GM18519 (cell line): ENCODE measurements at regions not wholly inside any gene's neighbourhood (a gene's known extent, or its start where the extent isn't known, plus 50 kb on each side); places are given as distances from the start of the nearest gene placed in this dataset.
"Not testable (repeated sequence)": the region's sequence is repeated elsewhere in the genome, so short reads cannot be mapped to it uniquely, and the experiment has no call there.

Experiments used
- ATAC-seq: cut with Tn5 transposase; IDR thresholded peaks from one replicate; pipeline ENCODE4 v1.9.1; 2021; ENCODE audit warnings: mild to moderate bottlenecking, moderate library complexity; ENCODE audit not compliant: unreplicated experiment, low FRiP score

DNA sequence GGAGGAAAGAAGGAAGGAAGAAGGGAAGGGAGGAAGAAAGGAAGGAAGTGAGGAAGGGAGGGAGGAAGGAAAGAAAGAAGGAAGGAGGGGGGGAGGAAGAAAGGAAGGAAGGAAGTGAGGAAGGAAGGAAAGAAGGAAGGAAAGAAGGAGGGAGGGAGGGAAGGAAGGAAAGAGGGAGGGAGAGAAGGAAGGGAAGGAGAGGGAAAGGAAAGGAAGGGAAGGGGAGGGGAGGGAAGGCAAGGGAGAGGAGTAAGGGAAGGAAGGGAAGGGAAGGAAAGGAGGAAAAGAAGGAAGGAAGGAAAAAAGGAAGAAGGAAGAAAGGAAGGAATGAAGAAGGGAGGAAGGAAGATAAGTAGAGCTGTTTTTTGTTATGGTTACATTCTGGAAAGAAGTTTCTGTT is 141.2 kb downstream of the LRRC3B start:
- ATAC-seq: no peak

DNA sequence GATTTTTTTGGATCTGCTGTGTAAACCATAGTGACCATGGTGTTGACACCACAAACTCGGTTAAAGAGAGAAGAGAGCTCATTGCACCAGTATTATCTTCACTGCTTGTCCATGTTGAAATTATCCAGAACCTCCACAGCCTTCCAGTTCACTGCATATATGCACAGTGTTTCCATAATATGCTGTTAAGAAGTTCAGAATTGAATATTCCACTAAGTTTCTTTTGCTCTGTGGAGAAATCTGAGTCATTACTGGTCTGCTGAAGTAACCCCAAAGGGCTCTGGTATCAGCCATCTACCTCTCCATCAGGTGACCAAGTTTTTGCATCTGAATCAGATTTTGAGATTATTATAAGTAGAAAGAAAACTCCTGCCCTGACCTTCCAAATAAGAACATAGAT is 143.5 kb downstream of the LRRC3B start:
- ATAC-seq: no peak

DNA sequence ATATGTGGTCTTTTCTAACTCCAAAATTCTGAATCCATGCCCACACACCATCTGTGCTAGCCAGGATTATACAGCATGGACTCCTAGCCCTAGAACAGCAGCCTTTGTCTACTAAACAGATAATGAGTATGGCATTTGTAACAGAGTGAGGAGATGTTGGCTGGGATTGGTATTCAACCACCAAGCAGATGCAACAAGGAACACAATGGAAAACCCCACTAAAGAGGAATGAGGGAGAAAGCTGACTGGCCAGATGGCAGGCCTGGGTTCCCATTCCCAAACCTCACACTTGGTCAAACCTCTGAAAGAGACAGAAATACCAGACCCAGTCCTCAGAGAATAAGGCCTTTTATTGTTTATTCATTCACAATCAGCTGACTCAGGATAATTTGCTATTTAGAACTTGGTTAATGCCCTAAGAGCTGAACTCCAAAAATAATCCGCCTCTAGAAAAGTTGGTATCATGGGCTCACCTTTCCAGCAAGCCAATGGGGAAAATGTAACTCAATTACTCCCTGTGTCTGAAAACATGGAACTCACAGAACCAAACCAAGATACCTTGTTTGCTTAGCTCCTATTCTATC is 145.6 kb downstream of the LRRC3B start:
- no peak for ATAC-seq

DNA sequence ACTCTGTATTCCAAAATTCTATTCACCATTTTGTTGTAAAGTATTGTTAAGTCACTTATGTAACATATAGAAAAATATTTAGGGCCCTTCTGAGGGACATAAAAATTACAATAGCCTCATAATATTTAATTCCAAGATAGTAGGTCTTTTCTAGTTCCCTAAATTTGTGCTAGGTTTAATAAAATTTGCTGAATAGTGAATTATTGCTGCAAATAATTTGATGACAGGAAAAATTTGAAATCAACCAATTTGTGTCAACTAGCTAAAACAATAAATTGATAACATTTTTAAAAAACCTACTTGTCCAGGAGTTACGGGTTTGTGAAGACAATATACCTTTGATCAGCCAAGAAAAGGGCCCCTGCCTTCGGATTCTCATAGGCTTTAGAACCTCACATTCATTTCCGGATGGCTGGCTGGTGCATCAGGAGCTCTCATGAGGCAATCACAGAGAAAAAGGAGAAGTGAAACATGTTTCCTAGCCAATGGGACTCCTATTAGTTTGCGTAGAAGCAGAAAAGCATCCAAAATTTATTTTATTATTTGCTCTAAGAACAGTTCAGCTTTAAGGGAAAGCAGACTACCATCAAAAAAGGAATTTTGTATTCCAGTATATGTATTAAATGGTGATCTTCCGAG is 177.2 kb downstream of the LRRC3B start:
- ATAC-seq: no peak

DNA sequence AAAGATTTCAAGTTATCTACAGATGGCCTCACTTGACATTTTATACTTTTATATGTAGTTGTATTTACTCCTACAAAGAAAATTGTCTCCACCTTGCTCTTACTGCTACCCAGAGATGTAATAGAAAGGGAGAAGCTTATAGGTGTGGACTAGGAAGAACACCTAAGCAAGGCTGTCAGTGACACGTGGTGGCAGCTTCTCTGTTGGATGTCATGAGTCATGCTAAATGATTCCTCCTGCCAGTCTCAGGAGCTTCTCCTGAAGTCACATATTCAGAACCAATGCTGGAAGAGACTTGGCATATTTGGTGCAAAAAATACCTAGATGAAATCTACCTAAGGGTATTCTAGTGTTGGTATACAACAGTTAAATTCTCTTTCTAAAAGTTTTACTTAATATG is 184.7 kb downstream of the LRRC3B start:
- no peak for ATAC-seq

DNA sequence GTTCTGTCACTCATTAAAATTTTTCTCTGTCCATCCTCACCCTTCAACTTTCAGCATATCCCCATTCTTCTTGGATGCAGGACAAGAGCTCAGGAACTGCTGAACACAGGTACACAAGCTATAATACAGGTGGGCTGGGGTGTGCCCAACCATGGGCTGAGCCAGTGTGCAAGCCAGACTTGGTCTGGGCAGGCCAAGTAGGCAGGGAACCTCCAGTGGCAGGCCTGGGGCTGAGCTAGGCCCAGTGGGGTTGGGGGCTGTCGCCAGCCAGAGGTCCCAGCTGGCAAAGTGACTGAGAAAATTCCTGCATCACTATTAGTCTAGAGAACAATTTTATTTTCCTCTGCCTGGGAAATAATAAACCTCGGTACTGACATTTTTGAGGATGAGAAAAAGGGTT is 202.9 kb downstream of the LRRC3B start:
- ATAC-seq: no peak

DNA sequence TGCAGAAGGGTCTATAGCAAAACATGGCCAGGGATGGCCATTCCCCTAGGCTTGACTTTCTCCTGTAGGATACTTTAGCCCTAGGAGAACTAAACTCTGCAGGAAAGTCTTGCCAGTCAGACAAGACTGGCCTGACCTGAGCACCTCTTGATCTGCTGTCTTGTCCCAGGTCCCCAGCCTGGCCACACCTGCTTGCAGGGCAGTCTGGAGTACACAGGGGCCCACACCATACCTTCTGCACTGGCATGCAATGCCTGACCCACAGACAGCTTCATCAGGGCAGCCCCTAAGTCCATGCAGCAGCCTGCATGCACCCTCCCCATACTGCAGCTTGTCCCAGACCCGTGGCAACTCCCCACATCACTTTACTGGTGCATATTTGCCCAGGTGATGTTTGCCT is 204.6 kb downstream of the LRRC3B start:
- no peak for ATAC-seq

DNA sequence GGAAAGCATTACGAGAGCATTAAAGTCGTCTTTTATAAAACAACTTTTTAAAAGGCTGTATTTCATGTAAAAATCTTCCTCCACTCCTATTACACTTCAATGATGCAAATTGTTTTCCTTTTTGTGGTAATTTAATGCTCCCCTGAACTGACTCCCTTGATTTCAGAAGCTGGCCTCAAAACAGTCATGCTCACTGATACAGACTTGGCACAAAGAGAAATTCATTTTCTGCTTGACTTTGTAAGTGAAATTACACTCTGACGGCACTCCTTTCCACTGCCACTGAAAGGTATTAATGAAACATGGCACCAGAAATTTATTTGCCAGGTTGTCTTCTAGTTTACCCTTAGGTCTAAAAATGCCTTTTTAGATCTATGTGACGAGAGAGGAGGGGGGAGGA is 215.5 kb downstream of the LRRC3B start:
- ATAC-seq: no peak

DNA sequence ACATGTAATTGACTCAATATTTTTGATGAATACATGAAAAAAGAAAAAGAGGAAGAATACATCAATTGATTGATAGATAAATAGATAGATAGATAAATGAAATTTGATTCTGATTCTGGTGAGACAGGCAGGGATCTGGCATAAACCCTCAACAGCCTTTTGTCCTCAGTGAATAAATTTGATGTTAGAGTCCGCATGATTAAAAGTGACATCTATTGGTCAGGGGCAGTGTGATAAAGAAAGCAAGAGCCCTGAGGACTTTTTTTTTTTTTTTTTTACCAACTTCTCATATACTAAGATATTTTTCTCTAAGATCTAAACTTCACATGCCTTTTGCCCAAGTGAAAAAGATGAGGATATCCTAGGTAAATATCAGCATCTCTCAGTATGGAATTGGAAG is 216.4 kb downstream of the LRRC3B start:
- ATAC-seq: no peak

DNA sequence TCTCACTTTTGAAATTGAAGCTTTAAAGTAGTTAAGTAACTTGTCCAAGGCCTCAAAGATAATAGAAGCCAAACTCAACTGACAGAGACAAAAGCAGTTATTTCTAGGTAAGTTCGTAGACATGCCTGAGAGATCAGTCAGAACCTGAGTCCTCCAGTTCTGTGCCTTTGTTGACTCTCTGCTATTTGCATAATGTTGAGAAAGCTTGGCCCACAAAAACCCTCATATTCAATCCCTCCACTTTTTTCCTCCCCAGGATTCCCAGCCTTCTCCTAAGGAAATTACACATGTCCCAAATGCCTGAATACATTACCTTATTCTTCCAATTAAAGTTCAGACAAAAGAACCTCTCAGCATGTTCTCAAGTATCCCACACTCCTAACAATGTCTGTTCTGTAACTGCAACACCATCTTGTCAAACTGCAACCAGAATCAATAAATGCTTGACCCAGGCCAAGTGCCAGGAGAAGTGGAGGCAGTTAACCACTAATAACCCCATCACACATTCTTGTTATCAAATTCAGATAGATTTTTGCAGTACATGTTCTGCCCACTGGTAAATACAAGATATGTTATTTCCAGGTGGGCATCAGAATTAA is 217.8 kb downstream of the LRRC3B start:
- ATAC-seq: no peak

DNA sequence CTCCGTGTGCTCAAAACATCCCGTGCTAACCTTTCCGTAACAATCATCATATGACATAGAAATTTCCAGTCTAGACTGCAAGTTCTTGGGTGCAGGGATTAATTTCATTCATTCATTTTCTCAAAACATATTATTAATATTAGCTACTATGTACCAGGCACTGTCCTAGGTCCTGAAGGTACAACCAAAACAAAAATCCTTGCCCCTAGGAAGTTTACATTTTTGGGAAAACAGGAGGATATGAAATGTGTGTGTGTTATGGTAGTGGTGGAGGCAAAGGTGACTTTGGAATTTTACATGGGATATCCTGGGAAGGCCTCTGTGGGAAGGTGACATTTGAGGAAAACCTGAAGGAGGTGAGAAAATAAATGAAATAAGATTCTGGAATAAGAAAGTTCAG is 222.6 kb downstream of the LRRC3B start:
- ATAC-seq: no peak

DNA sequence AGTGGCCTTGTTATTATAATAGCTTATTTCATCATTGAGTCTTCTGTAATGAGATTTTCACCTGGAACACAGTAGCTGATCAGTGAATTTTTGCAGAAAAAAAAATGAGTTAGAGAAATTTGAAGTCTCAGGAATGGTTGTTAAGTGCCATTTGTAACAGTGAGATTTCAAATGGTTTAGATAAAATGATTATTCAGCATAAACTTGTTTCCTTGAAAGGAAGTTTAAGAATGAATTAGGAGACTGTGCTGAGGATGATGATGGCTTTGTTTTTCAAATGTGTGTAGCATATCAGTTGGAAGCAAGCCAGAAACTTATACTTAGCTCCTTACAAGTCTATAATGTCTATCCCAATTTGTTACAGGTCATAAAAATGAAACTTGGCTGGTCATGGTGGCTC is 225.1 kb downstream of the LRRC3B start:
- no peak for ATAC-seq

DNA sequence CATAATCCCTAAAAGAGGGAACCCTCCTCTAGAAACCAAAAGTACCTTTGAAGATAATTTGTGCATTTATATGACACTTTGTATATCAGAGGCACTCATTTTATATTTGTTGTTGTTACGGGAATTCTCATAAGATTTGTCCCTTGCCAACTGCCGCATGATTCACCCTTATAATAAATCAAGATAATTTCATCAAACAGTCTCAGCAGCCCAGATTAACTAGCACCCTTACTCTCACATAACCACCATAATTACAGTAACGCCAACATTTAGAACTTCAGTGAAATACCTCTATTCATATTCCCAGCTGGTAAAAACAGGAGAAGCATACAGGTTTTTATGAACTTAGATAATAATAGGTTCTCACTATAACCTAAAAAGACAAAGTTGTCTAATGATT is 271.9 kb downstream of the LRRC3B start:
- ATAC-seq: no peak

DNA sequence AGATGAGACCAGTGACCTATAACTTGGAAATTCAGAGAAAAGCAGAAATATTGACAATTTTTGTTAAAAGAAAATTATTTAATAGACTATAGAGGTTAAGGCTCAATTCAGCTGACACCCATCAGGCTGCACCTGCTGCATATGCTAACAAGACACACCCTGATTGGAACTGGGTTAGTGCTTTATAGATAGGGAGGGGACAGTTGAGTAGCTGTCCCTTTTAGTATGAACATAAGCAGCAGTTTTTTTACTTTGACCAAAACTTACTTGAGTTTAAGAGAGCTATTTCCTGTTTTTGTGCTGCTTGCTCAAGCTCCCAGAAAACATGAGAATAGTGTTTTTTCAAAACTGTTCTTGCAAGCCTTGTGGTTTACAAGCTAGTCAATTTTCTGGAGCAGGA is 292.6 kb downstream of the LRRC3B start:
- ATAC-seq: no peak

DNA sequence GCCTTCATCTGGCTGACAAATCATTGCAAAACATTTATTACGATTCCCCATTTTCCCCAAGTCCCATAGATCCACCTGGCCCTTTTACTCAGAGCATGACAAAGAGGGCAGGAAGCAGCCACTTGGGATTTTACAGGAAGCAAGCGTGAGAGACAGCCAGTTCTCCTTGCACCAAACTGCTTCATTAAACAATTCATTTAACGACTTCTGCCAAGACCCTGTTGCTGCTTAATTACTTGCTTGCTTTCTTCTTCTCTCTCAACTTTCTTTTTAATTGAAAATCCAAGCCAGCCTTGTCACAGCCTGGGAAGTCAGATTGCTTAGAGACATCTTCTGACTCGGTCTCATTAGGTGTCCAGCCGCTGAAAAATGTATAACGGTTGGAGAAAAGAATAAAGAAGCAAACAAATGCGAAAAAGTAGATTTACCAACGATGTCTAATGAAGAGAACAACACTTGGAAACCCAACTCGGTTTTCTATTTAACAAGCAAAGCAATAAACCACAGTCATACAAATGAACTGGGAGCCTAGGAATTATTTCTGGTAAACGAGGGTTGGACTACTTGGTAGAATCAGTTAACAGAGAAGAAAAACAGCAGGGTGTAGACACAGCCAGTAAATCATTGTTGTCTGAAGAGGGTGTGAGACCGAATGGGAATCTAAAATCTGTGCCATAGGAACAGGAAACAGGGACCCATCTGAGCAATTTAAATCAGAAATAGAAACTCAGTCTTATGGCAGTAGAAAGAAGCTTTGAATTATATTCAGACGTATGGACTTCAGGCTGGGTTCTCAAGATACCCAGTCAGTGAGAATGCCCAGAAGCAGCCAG is 298.3 kb downstream of the LRRC3B start:
- ATAC-seq: no peak

DNA sequence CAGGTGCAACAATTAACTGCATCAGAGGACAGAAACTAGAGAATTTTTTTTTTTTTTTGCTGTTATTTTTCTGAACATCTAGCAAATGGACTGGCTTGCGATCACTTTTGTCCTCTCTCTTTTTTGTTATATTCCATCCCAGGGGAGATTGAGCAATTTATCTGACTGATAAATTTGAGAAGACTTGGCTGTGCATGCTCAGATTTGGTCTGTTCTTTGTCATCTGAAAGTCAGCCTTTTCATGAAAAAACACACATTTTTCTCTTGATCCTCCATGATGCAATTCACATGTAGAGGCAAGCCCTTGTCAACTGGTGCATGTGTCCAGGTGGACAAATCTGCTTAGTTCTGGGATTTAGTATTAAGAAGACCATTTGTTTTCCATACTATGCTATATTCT is 309.3 kb downstream of the LRRC3B start:
- no peak for ATAC-seq

DNA sequence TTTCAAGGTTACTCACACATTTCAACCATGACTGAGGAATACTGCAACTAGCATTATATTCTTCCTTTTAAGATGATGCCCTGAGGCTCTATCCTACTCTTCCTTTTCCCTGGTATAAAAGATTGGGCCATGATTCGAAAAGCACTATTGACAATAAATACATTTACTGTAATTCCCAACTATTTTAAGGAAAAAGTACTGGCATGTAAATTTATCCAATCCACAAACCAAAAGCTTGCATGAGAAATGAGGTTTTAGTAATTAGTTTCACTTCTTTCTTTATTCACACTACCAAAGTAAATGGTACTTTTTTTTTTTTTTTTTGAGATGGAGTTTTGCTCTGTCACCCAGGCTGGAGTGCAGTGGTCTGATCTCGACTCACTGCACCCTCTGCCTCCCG is 310.2 kb downstream of the LRRC3B start:
- no peak for ATAC-seq

DNA sequence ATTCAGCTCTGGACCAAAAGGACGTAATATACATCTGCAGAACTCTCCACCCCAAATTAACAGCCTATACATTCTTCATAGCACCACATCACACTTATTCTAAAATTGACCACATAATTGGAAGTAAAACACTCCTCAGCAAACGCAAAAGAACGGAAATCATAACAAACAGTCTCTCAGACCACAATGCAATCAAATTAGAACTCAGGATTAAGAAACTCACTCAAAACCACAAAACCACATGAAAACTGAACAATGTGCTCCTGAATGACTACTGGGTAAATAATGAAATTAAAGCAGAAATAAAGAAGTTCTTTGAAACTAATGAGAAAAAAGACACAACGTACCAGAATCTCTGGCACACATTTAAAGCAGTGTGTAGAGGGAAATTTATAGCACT is 322.9 kb downstream of the LRRC3B start:
- not testable (repeated sequence) for ATAC-seq

DNA sequence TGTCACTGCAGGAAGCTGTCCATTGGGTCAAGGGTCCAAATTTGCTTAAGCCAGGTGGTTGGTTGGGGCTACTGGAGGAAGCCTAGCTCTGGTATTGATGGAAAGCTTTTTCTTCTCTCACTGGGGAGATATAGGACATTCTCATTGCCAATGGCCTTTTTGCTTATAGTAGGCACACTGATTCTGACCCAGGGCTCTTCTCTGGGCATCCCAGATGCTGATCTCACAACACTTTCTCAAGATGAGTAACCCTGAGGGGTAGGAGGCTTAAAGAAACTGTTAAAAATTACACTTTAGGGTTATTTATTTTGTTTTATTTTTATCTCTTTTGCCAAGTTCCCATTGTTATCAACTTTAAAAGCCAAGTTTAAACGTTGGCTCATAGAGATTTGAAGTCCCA is 337.8 kb downstream of the LRRC3B start:
- no peak for ATAC-seq

DNA sequence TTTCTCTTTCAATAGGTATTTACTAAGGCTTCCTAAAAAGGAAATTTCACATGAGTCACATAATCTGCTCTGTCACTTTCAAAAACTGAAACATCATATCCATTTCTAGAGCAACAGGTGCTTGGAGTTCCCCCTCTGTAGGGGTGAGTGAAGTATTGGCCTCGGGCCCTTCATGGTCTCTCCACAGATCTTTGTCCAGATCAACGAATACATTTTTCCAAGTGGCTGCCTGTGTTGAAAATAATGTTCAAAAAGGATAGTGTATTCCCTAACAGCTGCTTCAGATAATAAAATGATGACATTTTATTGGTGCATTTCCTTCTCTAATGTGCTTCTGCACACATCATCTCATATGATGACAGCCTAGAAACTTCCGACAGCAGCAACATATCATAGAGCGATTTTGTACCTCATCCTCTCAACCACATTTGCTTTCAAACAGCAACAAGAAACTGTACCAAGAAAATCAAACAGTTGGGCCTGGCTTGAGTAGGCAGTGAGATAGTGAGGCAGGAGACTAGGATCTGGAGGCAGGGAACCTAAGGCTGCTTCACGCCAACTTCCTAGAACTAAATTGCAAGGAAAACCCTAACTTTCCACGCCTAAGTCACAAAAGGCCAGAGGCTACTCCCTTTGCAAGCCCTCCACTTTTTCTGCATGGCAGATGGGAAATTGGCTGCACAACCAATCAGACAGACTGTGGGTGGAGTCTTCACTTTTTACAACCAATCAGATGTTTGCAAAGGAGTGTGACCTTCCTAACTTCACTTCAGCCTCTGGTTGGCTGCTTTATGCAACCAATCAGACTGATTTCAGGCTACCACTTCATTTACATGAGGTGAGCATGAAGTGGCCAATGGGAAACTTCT is 340.2 kb downstream of the LRRC3B start:
- ATAC-seq: peak; percentile 99

DNA sequence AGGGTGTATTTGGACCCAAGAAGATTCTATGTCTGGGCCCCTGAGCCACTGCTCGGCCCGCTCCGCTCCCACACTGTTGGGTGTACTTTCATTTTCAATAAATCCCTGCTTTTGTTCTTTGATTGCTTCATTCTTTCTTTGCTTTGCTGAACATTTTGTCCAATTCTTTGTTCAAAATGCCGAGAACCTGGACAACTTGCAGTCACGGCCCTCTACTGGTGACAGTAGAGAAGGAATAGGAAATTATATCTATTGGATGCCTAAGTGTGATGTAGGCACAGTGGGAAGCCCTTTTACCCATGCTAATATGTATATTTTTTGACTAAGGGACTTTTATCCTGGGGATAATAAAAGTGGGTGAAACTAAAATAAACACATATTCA is 340.8 kb downstream of the LRRC3B start:
- no peak for ATAC-seq
